ENCODE measurements at regions not wholly inside any gene's neighbourhood (a gene's known extent, or its start where the extent isn't known, plus 50 kb on each side); places are given as distances from the start of the nearest gene placed in this dataset.

GRCh38 chr4:184885602-184886001 is 59.8 kb upstream of the ACSL1 start:
- POLR2A ChIA-PET (ENCODE audit: partially characterized antibody) = no interaction called here
- no peaks in the 10 kb centered on the region for H3K79me2 ChIP-seq (ENCODE audit: control insufficient read depth in 1 of 2, insufficient read depth in 2 of 2, low read length in 2 of 2)
- no peak overlapping the region for H4K8ac ChIP-seq (ENCODE audit: extremely low read depth, insufficient read depth, low read length)
- no peaks in the 10 kb centered on the region for H3K36me3 ChIP-seq (ENCODE audit: control insufficient read depth in 2 of 4, insufficient read depth in 4 of 4, low read length in 3 of 4)
- no peak overlapping the region for H3K23ac ChIP-seq (ENCODE audit: insufficient read length)
- no peaks in the 10 kb centered on the region for H4K20me1 ChIP-seq (replicated peaks in 1 of 2; ENCODE audit: control insufficient read depth in 1 of 2, insufficient read depth in 2 of 2, low read length in 2 of 2)
- no peak overlapping the region for H2BK120ac ChIP-seq (replicated peaks; ENCODE audit: low read depth, low read length)
- CTCF ChIA-PET (ENCODE audit: partially characterized antibody) = no interaction called here
- no peak overlapping the region for H3K14ac ChIP-seq (ENCODE audit: insufficient read length)
- no peak overlapping the region for H3K4me3 ChIP-seq (ENCODE audit: extremely low read depth in 1 of 4, insufficient read depth in 2 of 4, low read depth in 3 of 4, low read length in 4 of 4)
- no peak overlapping the region for H3K4ac ChIP-seq (replicated peaks; ENCODE audit: insufficient read length, low read depth, low read length)
- no peak overlapping the region for H3K18ac ChIP-seq (ENCODE audit: extremely low read depth, low read length)
- no peaks in the 10 kb centered on the region for H3K23me2 ChIP-seq (ENCODE audit: low read depth, low read length)
- no peak overlapping the region for H2BK15ac ChIP-seq (ENCODE audit: low read length)
- no peak overlapping the region for H2BK12ac ChIP-seq (ENCODE audit: low read depth, low read length)
- 89% methylated on average over 4 of the region's 4 CpGs; no CpG with 5 or more reads in 1 of the 2 experiments for WGBS, 2 experiments (ENCODE audit: extremely low coverage in 1 of 2, insufficient coverage in 1 of 2, insufficient read length in 1 of 2, insufficient replicate concordance in 2 of 2, low coverage in 1 of 2, low lambda C conversion rate in 2 of 2, missing lambda C conversion rate in 1 of 2)
- H3K27ac ChIP-seq (ENCODE audit: low read depth, low read length) = no peak overlapping the region
- H3K4me2 ChIP-seq (ENCODE audit: insufficient read depth in 1 of 2, low read depth in 2 of 2, low read length in 2 of 2) = no peak overlapping the region
- no peak overlapping the region for H2BK5ac ChIP-seq (ENCODE audit: low read depth, low read length)
- H3K4me1 ChIP-seq (replicated peaks in 1 of 4; ENCODE audit: control insufficient read depth in 3 of 4, insufficient read depth in 4 of 4, low read length in 3 of 4) = no peaks in the 10 kb centered on the region
- no peak for TF ChIP-seq NRF1 (IDR thresholded peaks at IDR 0.05; ENCODE audit: low read depth, low read length)
- TF ChIP-seq KDM5A (IDR thresholded peaks at IDR 0.05; ENCODE audit: low read length) = no peak
- no peak for TF ChIP-seq GABPA (IDR thresholded peaks at IDR 0.05; ENCODE audit: borderline replicate concordance, insufficient read depth, low read length)
- TF ChIP-seq GTF2F1 (IDR thresholded peaks at IDR 0.05; ENCODE audit: borderline replicate concordance, low read depth, low read length) = no peak
- TF ChIP-seq HDAC2 (IDR thresholded peaks at IDR 0.05; ENCODE audit: borderline replicate concordance in 1 of 2, low read depth in 2 of 2, low read length in 2 of 2) = no peak
- TF ChIP-seq ZNF274 (IDR thresholded peaks at IDR 0.05; ENCODE audit: borderline replicate concordance, extremely low read depth, low read length) = no peak
- H3K9ac ChIP-seq (replicated peaks in 1 of 4; ENCODE audit: extremely low read depth in 1 of 4, low read depth in 3 of 4, low read length in 3 of 4) = no peak overlapping the region
- no peak for FAIRE-seq
- no peak for DNase-seq (ENCODE audit: low read depth in 1 of 2, low spot score in 2 of 2)
- no peaks in the 10 kb centered on the region for H3K27me3 ChIP-seq (replicated peaks in 1 of 4; ENCODE audit: control insufficient read depth in 3 of 4, extremely low read depth in 1 of 4, insufficient read depth in 3 of 4, low read length in 3 of 4)
- no peaks in the 10 kb centered on the region for H3K79me1 ChIP-seq (ENCODE audit: low read depth, low read length)
- no peaks in the 10 kb centered on the region for H3K9me3 ChIP-seq (ENCODE audit: insufficient read depth in 2 of 2, low read depth in 1 of 2, low read length in 1 of 2)
- H2BK20ac ChIP-seq (ENCODE audit: low read length) = no peak overlapping the region
- H3K56ac ChIP-seq (replicated peaks; ENCODE audit: insufficient read length, low read depth, low read length) = no peak overlapping the region
- no peak overlapping the region for H2AK5ac ChIP-seq (ENCODE audit: low read depth, low read length)
- no peak overlapping the region for H4K5ac ChIP-seq (ENCODE audit: insufficient read length, low read depth, low read length)
- no peak overlapping the region for H2AFZ ChIP-seq (ENCODE audit: low read length)
- H4K91ac ChIP-seq (replicated peaks; ENCODE audit: insufficient read length, low read length) = no peak overlapping the region

Data from H1 (cell line).